HepG2 (cell line): ENCODE measurements at regions not wholly inside any gene's neighbourhood (a gene's known extent, or its start where the extent isn't known, plus 50 kb on each side); places are given as distances from the start of the nearest gene placed in this dataset.

Experiments
- ATF7 ChIP-seq, 2 experiments: fragments of 450-650 bp in 1 of 2; sonication (generic) in 1 of 2; formaldehyde crosslinking in 1 of 2; IDR thresholded peaks; 2 replicates each; pipeline versions ENCODE4 v1.4.0 to v1.6.1; 2016 to 2020; ENCODE audit warnings: antibody characterized with exemption in 1 of 2, mild to moderate bottlenecking in 1 of 2, missing genetic modification reagents in 1 of 2
- CTCF ChIP-seq: sonication (generic); formaldehyde crosslinking; IDR thresholded peaks from 2 replicates; pipeline ENCODE4 v1.5.0; 2020; ENCODE audit warnings: mild to moderate bottlenecking, missing genetic modification reagents, moderate library complexity
- FOSL2 ChIP-seq: sonication (generic); formaldehyde crosslinking; IDR thresholded peaks from 2 replicates; pipeline ENCODE4 v1.4.0; 2020; ENCODE audit warnings: missing genetic modification reagents
- POLR2A ChIP-seq, 2 experiments: IDR thresholded peaks; 2 replicates each; pipeline ENCODE4 v1.6.1; 2011; ENCODE audit warnings: low read depth in 2 of 2, low read length in 2 of 2, mild to moderate bottlenecking in 1 of 2, moderate library complexity in 1 of 2; ENCODE audit not compliant: insufficient read depth in 1 of 2
- ZBTB44 ChIP-seq: sonication (generic); formaldehyde crosslinking; IDR thresholded peaks from 2 replicates; pipeline ENCODE4 v1.4.0; 2020; ENCODE audit warnings: missing genetic modification reagents
- ZNF512B ChIP-seq: sonication (generic); formaldehyde crosslinking; IDR thresholded peaks from 2 replicates; pipeline ENCODE4 v1.5.1; 2020; ENCODE audit warnings: missing genetic modification reagents, mild to moderate bottlenecking, borderline replicate concordance
- TF ChIP-seq, protein P1 (sequence below): sonication (generic); formaldehyde crosslinking; IDR thresholded peaks from 2 replicates; pipeline ENCODE4 v1.8.0; 2022; ENCODE audit warnings: missing genetic modification reagents, mild to moderate bottlenecking, moderate library complexity, borderline replicate concordance
- TF ChIP-seq, protein P2 (sequence below), 2 experiments: sonication (generic) in 1 of 2; formaldehyde crosslinking in 1 of 2; IDR thresholded peaks; 2 replicates each; pipeline versions ENCODE4 v1.4.0 to v1.6.1; 2018 to 2020; ENCODE audit warnings: missing genetic modification reagents in 2 of 2, borderline replicate concordance in 1 of 2, low read depth in 1 of 2, mild to moderate bottlenecking in 1 of 2, missing biosample characterization in 1 of 2

- TF ChIP-seq, protein P1, sequence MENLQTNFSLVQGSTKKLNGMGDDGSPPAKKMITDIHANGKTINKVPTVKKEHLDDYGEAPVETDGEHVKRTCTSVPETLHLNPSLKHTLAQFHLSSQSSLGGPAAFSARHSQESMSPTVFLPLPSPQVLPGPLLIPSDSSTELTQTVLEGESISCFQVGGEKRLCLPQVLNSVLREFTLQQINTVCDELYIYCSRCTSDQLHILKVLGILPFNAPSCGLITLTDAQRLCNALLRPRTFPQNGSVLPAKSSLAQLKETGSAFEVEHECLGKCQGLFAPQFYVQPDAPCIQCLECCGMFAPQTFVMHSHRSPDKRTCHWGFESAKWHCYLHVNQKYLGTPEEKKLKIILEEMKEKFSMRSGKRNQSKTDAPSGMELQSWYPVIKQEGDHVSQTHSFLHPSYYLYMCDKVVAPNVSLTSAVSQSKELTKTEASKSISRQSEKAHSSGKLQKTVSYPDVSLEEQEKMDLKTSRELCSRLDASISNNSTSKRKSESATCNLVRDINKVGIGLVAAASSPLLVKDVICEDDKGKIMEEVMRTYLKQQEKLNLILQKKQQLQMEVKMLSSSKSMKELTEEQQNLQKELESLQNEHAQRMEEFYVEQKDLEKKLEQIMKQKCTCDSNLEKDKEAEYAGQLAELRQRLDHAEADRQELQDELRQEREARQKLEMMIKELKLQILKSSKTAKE (CRISPR knock-in tag) = no peak
- no peak for TF ChIP-seq CTCF (CRISPR knock-in tag)
- TF ChIP-seq, protein P2, sequence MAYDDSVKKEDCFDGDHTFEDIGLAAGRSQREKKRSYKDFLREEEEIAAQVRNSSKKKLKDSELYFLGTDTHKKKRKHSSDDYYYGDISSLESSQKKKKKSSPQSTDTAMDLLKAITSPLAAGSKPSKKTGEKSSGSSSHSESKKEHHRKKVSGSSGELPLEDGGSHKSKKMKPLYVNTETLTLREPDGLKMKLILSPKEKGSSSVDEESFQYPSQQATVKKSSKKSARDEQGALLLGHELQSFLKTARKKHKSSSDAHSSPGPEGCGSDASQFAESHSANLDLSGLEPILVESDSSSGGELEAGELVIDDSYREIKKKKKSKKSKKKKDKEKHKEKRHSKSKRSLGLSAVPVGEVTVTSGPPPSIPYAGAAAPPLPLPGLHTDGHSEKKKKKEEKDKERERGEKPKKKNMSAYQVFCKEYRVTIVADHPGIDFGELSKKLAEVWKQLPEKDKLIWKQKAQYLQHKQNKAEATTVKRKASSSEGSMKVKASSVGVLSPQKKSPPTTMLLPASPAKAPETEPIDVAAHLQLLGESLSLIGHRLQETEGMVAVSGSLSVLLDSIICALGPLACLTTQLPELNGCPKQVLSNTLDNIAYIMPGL (CRISPR knock-in tag; IDR thresholded peaks at IDR 0.05; ENCODE audit: borderline replicate concordance in 1 of 2, low read depth in 1 of 2) = no peak
- no peak for TF ChIP-seq ZNF512B (CRISPR knock-in tag)
- no peak for TF ChIP-seq POLR2A (IDR thresholded peaks at IDR 0.05; ENCODE audit: insufficient read depth in 1 of 2, low read depth in 2 of 2, low read length in 2 of 2)
- no peak for TF ChIP-seq FOSL2 (CRISPR knock-in tag)
- TF ChIP-seq ATF7 (IDR thresholded peaks at IDR 0.05) = no peak
- no peak for TF ChIP-seq ATF7 (CRISPR knock-in tag; IDR thresholded peaks at IDR 0.05)
- no peak for TF ChIP-seq ZBTB44 (CRISPR knock-in tag)
Measured at GRCh38 chr9:90044710-90045151, 439.9 kb downstream of the GADD45G start.
